Loucy (cell line): ENCODE measurements at regions not wholly inside any gene's neighbourhood (a gene's known extent, or its start where the extent isn't known, plus 50 kb on each side); places are given as distances from the start of the nearest gene placed in this dataset.

Experiments
- EZH2phosphoT487 ChIP-seq: fragments of 200-600 bp; IDR thresholded peaks from 2 replicates; pipeline ENCODE4 v1.6.1; 2018; ENCODE audit warnings: antibody characterized with exemption, mild to moderate bottlenecking, moderate library complexity, borderline replicate concordance
- TF ChIP-seq, protein P1 (sequence below): fragments of 200-600 bp; sonication (generic); conservative IDR thresholded peaks from 2 replicates; pipeline ENCODE4 v1.5.1; 2014; ENCODE audit warnings: mild to moderate bottlenecking, antibody characterized with exemption, low read length

GRCh38 chr15:38620851-38621594, 56.4 kb upstream of the RASGRP1 start:
- TF ChIP-seq, protein P1, sequence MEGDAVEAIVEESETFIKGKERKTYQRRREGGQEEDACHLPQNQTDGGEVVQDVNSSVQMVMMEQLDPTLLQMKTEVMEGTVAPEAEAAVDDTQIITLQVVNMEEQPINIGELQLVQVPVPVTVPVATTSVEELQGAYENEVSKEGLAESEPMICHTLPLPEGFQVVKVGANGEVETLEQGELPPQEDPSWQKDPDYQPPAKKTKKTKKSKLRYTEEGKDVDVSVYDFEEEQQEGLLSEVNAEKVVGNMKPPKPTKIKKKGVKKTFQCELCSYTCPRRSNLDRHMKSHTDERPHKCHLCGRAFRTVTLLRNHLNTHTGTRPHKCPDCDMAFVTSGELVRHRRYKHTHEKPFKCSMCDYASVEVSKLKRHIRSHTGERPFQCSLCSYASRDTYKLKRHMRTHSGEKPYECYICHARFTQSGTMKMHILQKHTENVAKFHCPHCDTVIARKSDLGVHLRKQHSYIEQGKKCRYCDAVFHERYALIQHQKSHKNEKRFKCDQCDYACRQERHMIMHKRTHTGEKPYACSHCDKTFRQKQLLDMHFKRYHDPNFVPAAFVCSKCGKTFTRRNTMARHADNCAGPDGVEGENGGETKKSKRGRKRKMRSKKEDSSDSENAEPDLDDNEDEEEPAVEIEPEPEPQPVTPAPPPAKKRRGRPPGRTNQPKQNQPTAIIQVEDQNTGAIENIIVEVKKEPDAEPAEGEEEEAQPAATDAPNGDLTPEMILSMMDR: no peak
- no peak for TF ChIP-seq EZH2phosphoT487
